GM19043 (cell line): ENCODE measurements at regions not wholly inside any gene's neighbourhood (a gene's known extent, or its start where the extent isn't known, plus 50 kb on each side); places are given as distances from the start of the nearest gene placed in this dataset.
"Not testable (repeated sequence)": the region's sequence is repeated elsewhere in the genome, so short reads cannot be mapped to it uniquely, and the experiment has no call there.

Experiments
- ATAC-seq: cut with Tn5 transposase; IDR thresholded peaks from one replicate; pipeline ENCODE4 v1.9.1; 2021; ENCODE audit warnings: low read depth; ENCODE audit not compliant: unreplicated experiment

DNA sequence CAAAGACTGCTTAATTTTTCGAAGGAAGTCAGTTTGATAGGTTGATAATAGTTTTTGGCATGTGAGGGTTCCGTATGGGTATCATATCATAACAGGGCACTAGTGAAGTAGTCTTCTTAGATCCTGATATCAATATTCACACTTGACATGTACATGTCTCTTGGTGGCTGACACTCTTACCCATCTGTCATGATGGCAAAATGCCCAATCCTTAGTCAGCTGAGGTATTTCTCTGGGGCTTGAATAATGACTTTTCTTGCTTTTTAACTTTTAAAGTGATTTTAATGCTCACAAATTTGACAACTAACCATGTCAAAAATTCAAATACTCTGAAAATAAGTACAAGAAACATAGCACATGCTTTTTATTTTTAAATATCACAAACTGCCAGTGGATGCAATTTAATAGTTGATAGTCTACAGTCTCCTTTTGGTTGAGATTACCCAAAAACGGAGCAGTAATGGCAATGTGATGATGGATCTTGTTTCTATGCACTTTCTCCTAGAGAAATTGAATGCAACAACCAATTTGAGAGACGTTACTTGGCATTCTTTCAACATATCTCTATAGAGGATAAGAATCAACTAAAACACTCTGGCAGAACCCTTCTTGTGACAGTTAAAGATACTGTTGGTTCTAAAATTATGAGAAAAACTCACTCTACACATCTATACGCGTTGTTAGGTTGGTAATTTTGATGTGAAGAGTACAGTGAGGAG is 552.9 kb upstream of the PABPC4L start:
- no peak for ATAC-seq

DNA sequence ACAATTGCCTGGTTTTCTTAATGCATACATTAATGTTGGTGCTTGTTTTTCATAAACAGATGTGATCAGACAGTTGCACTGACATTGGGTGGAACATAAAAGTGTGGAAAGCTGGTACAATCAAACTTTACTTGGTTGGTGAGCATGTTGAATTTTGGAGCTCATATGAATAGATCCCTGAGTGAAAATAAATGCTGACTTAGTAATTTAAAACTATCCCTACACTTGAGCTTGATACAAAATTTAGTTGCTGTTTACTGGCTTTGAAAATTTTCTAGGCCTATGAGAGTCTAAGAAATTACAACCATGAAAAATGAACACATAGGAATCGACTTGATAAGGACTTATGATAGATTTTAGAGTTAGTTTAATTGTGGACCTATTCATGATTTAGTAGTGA is 551.8 kb upstream of the PABPC4L start:
- no peak for ATAC-seq

DNA sequence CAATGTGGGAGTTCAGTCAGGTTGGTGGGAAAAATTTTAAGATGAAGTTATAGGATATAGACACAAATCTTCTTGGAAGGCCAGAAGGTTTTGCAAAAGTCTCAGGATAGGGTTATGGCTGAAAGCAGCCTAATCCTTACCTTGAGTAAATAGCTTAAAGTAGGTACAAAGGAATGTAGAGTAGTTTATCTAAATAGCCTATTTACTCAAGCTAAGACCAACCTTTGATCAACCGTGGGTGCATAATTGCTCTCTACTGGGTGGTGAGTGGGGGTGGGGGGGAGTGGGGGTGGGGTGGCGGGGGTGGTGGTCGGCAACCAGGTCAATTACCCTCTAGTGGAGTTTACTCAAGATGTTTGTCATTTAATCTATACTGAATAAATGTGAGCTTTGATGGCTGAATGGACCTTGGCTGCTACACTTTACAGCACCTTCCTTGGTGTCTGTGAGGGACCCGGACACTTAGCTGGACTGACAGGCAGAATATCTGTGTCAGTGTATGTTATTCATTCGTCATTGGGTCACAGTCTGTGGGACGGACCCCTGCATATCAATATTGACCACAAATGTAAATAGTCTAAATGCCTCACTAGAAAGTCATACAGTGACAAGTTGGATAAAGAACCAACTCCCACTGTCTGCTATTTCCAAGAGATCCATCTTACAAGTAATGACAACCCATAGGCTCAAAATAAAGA is 545.7 kb upstream of the PABPC4L start:
- ATAC-seq, result no peak

DNA sequence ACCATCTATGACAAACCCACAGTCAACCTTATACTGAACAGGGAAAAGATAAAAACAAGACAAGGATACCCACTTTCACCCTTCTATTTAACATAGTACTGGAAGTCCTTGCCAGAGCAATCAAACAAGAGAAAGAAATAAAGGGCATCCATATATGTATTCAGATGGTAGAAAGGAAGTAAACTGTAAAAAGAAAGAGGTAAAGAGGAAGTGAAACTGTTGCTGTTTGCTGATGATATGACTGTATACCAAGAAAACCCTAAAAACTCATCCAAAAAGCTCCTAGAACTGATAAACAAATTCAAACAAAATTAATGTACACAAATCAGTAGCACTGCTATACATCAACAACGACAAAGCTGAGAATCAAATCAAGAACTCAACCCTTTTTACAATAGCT is 538.7 kb upstream of the PABPC4L start:
- no peak for ATAC-seq

DNA sequence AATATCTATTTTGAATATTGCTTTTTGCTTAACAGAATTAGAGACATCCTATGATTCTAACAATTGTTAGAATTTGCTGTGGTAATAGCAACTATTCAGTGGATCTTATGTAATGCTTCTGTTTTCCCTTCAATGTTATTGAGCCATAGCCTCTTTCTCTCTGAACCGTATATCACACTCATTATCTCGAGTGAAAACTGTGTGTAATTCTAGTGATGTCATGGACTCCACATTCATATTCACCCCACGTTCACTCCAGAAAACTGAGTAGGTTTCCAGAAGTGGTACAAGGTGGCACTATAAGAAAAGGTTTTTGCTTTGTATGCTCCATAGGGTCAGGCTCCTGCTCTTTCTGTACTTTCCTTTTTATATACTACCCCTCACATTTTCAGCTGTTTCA is 534.3 kb upstream of the PABPC4L start:
- no peak for ATAC-seq

DNA sequence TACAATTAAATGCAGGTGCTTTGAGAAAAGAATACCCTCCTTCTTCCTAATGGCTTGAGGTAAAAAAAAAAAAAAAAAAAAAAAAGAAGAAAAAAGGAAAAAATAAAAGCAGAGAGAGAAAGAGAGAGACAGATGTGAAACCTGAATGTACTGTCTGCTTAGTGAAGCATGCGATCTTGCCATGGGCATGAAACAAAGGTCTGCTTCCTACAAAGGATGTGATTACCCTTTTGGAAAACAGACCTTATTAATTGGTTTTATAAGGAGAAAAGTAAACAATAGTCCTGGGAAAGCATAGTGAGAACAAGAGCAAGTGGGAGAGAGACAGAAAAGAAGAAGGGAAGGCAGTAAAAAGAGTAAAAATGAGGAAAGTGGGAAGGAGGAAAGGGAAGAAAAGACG is 526.1 kb upstream of the PABPC4L start:
- no peak for ATAC-seq

DNA sequence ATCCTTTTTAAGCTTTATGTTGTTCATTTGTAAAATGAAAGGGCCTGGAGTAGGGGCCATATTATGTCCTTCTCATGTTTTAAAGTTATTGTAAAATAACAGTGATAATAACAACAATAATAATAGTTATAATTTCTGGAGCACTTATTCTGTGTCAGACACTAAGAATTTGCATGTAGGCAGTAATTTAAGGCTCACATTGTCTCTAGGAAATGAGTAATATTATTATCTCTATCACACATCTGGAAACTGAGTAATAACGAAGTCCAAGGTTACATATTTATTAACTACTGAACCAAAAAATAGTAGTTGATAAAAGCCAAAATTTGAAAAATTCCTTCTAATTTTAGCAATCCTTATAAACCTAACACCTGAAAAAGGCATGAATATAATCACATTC is 520.7 kb upstream of the PABPC4L start:
- ATAC-seq, result no peak

DNA sequence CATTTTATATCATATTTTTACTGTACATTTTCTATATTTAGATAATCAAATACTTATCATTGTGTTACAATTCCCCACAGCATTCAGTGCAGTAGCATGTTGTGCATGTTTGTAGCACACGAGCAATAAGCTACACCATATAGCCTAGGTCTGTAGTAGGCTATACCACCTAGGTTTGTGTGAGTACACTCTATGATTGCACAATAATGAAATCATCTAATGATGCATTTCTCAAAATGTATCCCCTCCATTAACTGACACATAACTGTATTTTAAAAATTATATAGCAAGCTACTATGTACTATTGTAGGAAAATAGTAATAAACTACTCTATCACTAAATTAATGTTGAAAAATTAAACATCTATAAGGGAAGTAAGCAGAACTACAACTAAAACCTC is 518.4 kb upstream of the PABPC4L start:
- no peak for ATAC-seq

DNA sequence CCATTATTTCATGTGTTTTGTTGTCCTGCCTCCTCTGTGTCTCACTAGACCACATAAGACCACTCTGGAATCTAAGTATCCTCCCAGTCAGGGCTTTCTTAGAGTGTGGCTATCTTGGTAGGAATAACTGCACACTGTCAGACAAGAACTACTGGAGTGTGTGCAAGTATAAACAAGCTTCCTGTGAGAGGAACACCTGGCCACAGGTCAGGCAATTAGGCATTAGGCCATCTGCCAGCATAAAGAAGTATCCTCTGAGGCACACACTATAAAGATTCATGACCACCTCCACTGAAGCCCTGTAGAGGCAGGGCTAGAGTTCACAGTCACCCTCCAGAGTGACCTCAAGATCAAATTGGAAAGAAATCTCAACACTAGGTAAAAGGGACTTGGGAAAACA is 507.0 kb upstream of the PABPC4L start:
- ATAC-seq, result no peak

DNA sequence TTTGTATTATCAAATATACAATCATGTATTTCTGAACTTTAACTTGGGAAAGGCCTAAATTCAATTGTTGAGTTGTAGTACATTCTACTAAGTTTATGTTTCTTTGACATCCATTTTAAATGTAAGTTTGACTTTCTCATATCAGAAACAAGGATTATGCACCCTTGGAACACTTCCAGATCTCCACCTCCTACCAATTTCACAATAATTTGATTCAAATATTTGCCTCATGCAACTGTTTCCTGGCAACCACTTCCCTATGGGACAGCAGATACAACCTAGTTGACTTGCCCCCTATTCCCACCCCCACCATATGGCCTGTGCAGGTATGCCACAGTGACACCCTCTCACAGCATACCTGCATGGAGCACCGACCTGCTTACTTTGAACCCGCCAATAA is 506.4 kb upstream of the PABPC4L start:
- ATAC-seq, result no peak

DNA sequence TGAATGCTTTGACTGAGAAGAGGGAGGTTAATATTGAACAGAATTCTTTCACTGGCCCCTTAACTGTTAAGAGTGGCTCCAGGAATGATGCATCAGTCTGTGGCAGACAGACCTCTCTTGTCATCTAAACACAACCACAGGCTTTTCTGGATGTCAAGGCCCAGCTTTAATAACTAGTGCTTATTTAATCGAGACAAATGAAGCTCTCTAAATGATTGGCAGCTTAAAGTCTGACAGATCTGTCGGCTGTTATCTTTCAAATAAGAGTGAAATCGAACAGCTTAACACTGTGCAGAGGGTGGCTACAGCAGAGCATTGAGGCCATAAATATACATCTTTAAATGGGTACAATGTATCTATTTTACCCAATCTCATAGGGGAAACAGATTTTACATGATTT is 500.8 kb upstream of the PABPC4L start:
- no peak for ATAC-seq

DNA sequence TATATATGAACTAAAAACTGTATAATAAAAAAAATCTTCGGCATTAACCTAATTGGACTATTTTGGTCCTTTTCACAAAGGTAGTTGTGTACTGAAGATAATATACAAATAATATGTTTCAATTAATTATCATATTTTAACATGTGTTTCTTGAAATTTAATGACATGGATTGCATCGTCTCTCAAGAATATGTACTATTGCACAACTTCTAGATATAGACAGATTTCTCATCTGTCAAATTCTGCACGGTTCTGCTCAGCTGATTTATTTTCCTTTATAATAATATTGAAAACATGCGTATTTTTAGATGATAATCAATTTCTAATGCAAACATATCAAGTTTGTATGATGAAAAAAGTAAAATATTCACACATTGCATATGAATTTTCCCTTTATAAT is 498.7 kb upstream of the PABPC4L start:
- ATAC-seq, result no peak

DNA sequence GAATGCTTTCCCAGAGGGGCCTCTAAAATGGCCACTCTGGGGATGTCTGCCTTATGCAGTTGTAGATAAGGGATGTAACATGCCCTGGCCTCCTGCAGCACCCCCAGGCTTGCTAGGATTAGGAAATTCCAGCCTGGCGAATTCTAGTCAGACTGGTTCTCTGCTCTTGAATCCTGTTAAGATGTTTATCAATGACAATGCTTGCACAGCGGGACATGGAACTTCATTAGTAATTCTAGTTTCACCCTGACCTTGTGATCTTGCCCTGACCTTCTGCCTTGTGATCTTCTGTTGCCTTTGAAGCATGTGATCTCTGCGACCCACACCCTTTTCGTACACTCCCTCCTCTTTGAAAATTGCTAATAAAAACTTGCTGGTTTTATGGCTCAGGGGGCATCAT is 497.2 kb upstream of the PABPC4L start:
- ATAC-seq, result not testable (repeated sequence)

DNA sequence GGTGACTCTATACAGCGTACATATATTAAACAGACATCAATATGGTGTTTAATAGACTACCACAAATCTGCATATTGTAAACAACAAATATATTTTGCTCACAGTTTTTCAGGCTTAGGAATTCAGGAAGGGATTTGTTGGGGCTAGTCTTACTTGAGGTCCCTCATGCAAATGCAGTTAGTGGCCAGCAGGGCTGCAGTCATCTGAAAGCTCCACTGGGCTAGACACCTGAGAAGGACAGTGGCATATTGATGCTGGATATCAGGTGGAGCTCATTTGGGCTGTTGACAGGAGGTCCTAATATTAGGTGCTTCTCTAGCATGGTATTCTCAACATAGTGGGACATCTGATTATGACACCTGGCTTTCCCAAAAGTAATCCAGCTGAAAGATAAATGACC is 493.8 kb upstream of the PABPC4L start:
- no peak for ATAC-seq

DNA sequence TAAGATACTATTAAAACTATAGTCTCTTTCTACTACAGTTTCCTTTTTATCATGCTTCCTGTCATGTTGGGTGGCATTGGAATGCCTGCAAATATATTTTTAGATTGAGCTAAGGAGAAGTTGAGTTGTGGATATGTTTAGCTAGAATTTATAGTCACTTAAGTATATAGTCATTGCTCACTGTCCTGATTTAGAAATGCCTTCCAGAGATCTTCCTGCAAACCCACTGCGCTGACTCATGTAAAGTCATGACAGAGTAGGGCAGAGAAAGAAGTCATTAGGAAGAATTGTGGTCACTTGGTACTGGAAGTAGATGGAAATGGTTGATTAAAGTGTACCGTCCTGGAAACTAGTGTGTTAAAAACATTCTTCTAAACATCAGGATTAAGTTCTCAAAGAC is 490.3 kb upstream of the PABPC4L start:
- no peak for ATAC-seq

DNA sequence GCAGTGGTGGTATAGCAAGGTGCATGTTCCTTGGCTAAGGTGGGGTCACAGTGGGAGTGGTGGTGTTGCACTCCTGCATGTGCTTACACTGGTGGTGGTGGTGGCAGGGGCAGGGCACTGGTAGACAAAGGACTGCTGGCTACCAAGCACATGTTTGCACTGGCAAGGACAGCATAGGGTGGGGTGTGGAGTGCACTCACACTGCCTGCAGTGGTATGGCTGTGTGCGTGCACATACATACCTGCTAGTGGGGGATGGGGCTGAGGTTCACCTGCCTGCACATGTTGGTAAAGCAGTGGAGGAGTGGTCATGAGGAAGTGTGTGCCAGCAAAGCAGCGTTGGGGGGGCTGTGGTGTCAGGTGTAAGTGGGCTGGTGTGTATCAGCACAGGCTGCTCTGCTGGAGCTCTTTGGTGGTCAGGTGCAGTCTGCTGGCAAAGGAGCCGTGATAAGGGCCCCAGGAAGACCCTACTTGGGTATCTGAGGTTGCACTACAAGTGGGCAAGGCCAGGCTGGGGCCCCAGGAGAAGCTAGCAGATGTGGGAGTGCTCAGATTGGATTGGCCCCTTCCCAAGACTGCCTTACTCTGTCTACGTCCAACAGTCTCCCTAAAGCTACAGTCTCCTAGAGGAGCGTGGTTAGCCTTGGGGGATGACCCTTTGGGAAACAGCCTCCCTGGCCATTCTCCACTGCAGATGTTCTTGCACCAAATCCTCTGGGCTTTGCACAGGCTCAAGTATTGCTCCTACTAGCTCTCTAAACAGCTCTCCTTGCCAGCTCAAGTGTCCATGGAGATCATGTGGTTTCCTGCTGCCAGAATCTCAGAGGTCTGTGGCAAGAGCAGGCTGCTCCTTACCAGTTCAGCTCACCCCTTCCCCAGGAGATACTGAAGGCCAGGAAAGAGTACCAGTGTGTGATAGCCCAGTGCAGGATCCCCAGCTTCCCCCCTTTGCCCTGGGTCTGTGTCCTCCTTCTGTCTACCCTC is 486.3 kb upstream of the PABPC4L start:
- no peak for ATAC-seq

DNA sequence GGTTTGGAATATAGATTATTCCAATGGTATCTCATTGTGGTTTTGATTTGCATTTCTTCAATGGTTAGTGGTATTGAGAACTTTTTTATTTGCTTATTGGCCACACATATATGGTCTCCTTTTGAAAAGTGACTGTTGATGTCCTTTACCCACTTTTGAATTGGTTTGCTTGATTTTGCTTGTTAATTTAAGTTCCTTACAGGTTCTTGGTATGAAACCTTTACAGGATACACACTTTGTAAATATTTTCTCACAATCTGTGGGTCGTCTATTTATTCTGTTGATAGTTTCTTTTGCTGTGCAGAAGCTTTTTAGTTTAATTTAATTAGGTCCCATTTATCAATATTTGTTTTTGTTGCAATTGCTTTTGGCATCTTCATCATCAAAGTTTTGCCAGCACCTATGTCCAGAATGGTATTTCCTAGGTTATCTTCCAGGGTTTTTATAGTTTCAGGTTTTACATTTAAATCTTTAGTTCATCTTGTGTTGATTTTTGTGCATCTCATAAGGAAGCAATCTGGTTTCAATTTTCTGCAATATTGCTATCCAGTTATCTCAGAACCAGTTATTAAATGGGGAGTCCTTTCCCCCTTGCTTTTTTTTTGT is 475.7 kb upstream of the PABPC4L start:
- ATAC-seq, result no peak

DNA sequence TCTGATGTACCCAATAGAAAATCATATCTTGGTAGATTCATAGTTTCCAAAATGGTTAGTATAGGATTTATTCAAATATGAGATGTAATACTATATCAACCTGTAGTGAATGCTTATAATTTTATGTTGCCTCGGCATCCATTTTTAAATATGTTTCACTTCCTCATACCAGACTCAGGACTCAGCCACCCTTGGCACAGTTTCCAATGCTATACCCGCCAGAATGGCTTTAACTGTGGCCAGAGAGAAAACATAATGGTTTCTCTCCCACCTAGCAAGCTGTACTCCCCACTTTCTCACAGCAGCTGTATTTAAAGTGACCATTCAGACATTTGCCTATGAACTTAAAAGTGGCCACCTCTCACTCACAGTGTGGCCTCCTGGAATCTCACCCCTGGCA is 466.6 kb upstream of the PABPC4L start:
- ATAC-seq, result no peak

DNA sequence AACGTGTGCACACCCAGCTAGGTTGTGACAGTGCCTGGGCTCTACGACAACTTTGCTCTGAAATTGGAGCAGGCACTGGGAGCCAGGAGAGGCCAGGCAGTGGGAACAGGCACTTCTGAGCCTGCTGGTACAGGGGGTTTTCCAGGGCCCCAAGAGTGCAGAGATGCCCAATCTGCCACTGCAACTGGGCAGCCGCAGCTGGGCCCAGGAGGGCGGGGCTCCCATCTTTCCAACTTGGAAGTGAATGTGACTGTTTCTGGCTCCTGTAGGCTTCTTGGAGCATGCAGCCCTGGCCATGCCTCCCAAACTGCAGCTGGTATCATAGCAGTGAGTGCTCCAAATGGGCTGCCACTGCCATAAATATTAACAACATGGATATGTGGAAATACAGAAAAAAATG is 465.1 kb upstream of the PABPC4L start:
- ATAC-seq, result no peak

DNA sequence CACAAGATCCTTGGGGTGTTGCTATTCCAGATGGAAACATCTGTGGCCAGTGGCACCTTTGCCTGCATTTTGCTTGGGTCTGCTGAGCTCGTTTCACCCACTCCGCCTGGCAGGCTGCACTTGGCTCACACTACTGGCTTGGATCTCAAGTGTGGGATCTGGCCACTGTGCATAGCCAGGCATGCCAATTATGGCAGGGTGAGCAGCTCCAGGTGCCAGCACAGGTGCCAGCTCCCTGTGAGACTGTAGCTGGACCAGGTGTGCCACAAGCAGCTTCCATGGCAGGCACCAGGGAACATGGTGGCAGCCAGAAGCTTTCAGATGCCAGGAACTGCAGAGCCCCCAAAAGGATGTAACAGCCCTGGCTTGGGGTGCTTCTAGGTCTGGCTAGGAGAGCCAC is 463.8 kb upstream of the PABPC4L start:
- no peak for ATAC-seq

DNA sequence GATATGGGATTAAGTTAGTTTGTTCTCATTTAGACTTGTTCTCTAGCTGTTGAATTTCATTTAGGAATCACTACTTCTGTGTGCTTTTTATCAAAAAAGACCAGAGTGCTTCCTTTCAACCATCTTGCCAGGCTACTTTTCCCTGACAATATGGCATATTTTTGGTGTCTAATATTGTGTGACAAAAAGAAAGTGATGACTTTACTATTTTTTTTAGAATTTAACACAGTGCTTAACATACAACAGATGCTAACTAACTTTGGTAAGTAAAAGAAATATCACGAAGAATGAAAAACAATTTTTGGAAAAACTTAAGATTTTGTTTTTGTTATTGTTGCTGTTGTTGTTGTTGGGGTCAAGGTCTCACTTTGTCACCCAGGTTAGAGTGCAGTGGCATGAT is 462.2 kb upstream of the PABPC4L start:
- no peak for ATAC-seq
